Heart right ventricle (tissue), 16 donors: ENCODE measurements at regions not wholly inside any gene's neighbourhood (a gene's known extent, or its start where the extent isn't known, plus 50 kb on each side); places are given as distances from the start of the nearest gene placed in this dataset.

Source experiments
- ATAC-seq, 8 donors: fragments of 200-7000 bp; cut with Tn5 transposase; one replicate each; pipeline ENCODE4 v1.9.1; 2020; ENCODE audit warnings: mild to moderate bottlenecking in 8 of 8, moderate library complexity in 8 of 8, moderate number of reproducible peaks in 1 of 8
- DNase-seq, 2 donors: peaks; one replicate each; pipeline ENCODE4 v3.0.0-alpha.2; 2020
- H3K27ac ChIP-seq, 10 donors: fragments of 200-600 bp; sonication (generic) in 2 of 10; one replicate each; pipeline versions ENCODE4 v1.5.0 to v1.8.0; 2020 to 2022; ENCODE audit warnings: mild to moderate bottlenecking in 3 of 10
- H3K27me3 ChIP-seq, 7 donors: fragments of 200-600 bp; one replicate each; pipeline ENCODE4 v1.8.0; 2021 to 2022; ENCODE audit warnings: mild to moderate bottlenecking in 2 of 7
- H3K36me3 ChIP-seq, 9 donors: fragments of 200-600 bp; sonication (generic) in 1 of 9; one replicate each; pipeline versions ENCODE4 v1.5.0 to v1.8.0; 2020 to 2022; ENCODE audit warnings: mild to moderate bottlenecking in 2 of 9
- H3K4me1 ChIP-seq, 9 donors: fragments of 200-600 bp; sonication (generic) in 1 of 9; one replicate each; pipeline versions ENCODE4 v1.5.0 to v1.8.0; 2020 to 2022; ENCODE audit warnings: mild to moderate bottlenecking in 4 of 9
- H3K4me3 ChIP-seq, 10 donors: fragments of 200-600 bp; sonication (generic) in 2 of 10; one replicate each; pipeline versions ENCODE4 v1.5.0 to v1.8.0; 2020 to 2022; ENCODE audit warnings: mild to moderate bottlenecking in 7 of 10, moderate library complexity in 2 of 10
- H3K9me3 ChIP-seq, 11 donors: fragments of 200-600 bp in 10 of 11; sonication (generic) in 2 of 11; one replicate each; pipeline versions ENCODE4 v1.5.0 to v1.8.0; 2013 to 2022; ENCODE audit warnings: mild to moderate bottlenecking in 2 of 11, control low read depth in 1 of 11, moderate library complexity in 1 of 11
- WGBS, 2 donors: extraction: QIAGEN DNeasy Blood & Tissue Kit; methylation state at CpG; one replicate each; pipeline ENCODE4 v1.1.7; 2013; ENCODE audit warnings: inconsistent platforms in 1 of 2; 5-methylcytosine and 5-hydroxymethylcytosine counted together
- intact Hi-C, 10 donors: fragments of 100-400 bp; cut with DNase I; formaldehyde crosslinking; loops; one replicate each; pipeline versions ENCODE4 v1.11.1 to v1.14.2; 2022
- TF ChIP-seq, protein P1 (sequence below), 9 donors: fragments of 200-600 bp; sonication (generic) in 2 of 9; IDR thresholded peaks; one replicate each; pipeline versions ENCODE4 v1.5.0 to v1.8.0; 2021 to 2022; ENCODE audit warnings: antibody characterized with exemption in 9 of 9, mild to moderate bottlenecking in 5 of 9, moderate library complexity in 1 of 9
- donor health status: Arrhythmogenic right ventricular cardiomyopathy.
- donor health status: ischemic (EF 13 %, LVEDD 7.1; RV severe dilation, severe dysfunction).
- donor health status: healthy with polysubstance abuse.
- donor health status: DM: no; HTN: yes; CAD: no.
- donor health status: DM: no; HTN: no; CAD: no.
- donor health status: ischemic (EF 25% LVEDD 6.9; RV normal size, moderate dysfunction).
- donor health status: ischemic (EF 25% LVEDD 5.7; RV mildly dilated, moderate dysfunction).
- donor health status: healthy.
- donor health status: DM: yes; HTN: yes; CAD: no.
- donor health status: Ischemic cardiomyopathy.
- donor health status: ischemic (EF 35%, LVEDD 5.7; RV mildly dilated, moderate dysfunction).
- donor health status: nonischemic (EF 11% LVEDD 7.7; RV severe dilation, severe dysfunction).
- donor health status: DM: yes; HTN: yes; CAD: no.
- donor health status: PGD.
- donor health status: ischemic (EF 29% LVEDD 5.4; RV normal size, mild dysfunction).
- donor health status: nonischemic (EF 23%, LVEDD 6.1; RV moderate dilation, normal function).

DNA sequence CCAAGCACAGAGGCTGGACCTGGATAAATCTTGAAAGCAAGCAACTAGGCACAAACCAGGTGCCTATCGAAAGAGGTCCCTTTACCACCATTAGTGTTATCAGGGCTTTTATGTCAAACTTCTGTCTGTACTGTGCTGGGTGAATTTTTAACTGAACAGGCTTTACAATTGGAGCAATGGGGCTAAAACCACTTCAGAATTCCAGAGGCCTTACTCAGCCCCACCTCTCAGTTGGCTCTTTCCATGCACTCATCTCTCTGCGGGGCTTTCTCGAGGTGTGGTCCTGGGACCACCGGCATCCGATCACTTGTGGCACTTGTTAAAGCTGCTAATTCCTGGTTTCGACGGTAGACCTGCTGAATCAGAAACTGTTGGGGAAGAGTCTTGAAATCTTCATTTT lies 232.5 kb downstream of the SOX4 start:
- 81 to 85% methylated on average over 7 of the region's 7 CpGs for WGBS, 2 donors
- ATAC-seq, result no peak

DNA sequence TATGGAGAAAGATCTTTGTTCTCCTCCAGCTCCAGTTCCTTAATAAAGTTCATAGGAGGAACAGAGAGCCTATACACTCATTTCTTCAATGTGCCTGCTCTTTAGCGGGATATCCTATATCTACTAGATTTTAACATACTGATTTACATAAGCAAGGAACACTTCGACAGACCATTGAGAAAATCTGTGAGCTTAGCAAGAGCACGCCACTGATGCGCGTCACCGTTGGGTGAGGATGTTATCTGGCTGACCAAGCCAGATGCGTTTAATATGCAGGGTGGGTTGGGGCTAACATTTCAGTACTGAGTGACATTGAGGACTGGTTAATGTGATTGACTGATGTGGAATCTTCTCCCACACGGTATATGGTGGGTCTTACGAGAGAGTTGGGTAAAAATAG lies 233.4 kb downstream of the SOX4 start:
- H3K4me3 ChIP-seq, result no peak overlapping the region

More for the DNA sequence above, 232.5 kb downstream of the SOX4 start:
- Histone ChIP-seq H3K36me3 (no peaks in the 10 kb centered on the region), H3K9me3 (no peaks in the 10 kb centered on the region), H3K4me1 (peaks cover 0 to 5% (median 0%) of the 10 kb centered on the region in 9 donors), H3K27me3 (no peaks in the 10 kb centered on the region), H3K4me3 (no peak overlapping the region), H3K27ac (no peak overlapping the region)
- intact Hi-C loops, result no loop called here
- TF ChIP-seq, protein P1, sequence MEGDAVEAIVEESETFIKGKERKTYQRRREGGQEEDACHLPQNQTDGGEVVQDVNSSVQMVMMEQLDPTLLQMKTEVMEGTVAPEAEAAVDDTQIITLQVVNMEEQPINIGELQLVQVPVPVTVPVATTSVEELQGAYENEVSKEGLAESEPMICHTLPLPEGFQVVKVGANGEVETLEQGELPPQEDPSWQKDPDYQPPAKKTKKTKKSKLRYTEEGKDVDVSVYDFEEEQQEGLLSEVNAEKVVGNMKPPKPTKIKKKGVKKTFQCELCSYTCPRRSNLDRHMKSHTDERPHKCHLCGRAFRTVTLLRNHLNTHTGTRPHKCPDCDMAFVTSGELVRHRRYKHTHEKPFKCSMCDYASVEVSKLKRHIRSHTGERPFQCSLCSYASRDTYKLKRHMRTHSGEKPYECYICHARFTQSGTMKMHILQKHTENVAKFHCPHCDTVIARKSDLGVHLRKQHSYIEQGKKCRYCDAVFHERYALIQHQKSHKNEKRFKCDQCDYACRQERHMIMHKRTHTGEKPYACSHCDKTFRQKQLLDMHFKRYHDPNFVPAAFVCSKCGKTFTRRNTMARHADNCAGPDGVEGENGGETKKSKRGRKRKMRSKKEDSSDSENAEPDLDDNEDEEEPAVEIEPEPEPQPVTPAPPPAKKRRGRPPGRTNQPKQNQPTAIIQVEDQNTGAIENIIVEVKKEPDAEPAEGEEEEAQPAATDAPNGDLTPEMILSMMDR (IDR thresholded peaks at IDR 0.05), result no peak
- DNase-seq, result no peak

DNA sequence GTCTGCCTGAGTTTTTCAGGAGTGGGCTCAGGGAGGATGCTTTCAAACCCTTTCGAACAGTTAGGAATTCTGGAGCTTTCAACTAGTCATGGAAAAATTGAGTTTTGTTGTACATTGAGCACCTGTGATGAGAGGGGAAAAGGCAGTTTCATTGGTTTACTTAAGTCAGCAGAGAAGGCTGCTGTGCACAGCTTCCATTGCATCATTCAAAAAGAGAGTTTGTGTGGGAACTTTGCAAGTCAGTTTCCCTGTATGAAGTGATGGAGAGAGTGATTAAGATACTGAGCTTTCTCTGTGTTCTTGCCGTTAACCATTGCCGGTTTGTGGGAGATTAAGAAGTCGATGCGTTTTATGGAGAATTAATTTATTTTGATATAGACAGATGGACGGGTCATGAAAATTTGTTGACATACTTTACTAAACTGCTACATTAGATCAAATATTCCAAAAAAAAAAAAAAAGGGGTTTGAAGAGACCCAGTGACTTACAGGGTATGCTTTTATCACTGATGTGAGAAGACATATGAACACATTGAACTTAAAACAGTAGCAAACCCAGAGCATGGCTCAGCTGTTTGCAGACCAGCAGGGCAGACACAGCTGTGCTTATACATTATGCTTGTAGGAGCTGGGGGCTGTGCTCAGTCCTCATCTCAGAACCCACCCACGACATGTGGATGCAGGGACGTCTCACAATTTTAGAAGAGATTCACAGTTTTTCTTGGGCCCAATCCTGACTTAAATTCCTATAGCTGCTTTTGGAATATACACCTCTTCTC lies 234.1 kb downstream of the SOX4 start:
- DNase-seq (no peak), ATAC-seq (no peak)
- no peaks in the 10 kb centered on the region for H3K27me3 ChIP-seq
- WGBS, 2 donors, result 74 to 76% methylated on average over 8 of the region's 8 CpGs
- H3K36me3 ChIP-seq, result no peaks in the 10 kb centered on the region
- H3K4me3 ChIP-seq, result no peak overlapping the region
- no peaks in the 10 kb centered on the region for H3K9me3 ChIP-seq
- peaks cover 0 to 9% (median 0%) of the 10 kb centered on the region in 9 donors for H3K4me1 ChIP-seq
- intact Hi-C loops, result no loop called here
- H3K27ac ChIP-seq, result no peak overlapping the region
- TF ChIP-seq, protein P1 (IDR thresholded peaks at IDR 0.05), result no peak

More for the DNA sequence above, 233.4 kb downstream of the SOX4 start:
- peaks cover 0 to 6% (median 0%) of the 10 kb centered on the region in 9 donors for H3K4me1 ChIP-seq
- ATAC-seq, result no peak
- H3K27me3 ChIP-seq, result no peaks in the 10 kb centered on the region
- 96 to 97% methylated on average over 9 of the region's 9 CpGs for WGBS, 2 donors
- intact Hi-C loops, result no loop called here
- no peak overlapping the region for H3K27ac ChIP-seq
- no peaks in the 10 kb centered on the region for H3K36me3 ChIP-seq
- no peaks in the 10 kb centered on the region for H3K9me3 ChIP-seq
- no peak for DNase-seq
- TF ChIP-seq, protein P1 (IDR thresholded peaks at IDR 0.05), result no peak

DNA sequence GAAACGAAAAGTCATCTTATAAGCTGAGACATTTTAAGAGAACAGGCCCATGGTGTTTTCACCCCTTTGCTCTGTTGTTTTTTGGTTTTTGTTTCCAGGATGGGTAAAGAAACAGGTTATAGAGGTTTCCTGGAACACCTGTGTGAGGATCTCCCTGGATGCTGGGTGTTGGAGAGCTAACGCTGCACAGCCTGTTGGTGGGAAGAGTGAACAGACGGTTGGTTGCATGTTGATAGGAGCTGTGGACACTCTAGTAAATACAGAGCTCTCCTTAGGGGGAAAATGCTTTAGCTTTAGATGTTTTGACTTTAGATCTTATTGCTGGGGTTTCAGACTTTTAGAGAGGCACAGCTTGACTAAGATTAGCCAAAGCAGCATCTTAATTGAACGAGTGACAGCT lies 235.2 kb downstream of the SOX4 start:
- TF ChIP-seq, protein P1 (IDR thresholded peaks at IDR 0.05), result no peak
- no peak for ATAC-seq
- Histone ChIP-seq H3K27me3 (no peaks in the 10 kb centered on the region), H3K36me3 (no peaks in the 10 kb centered on the region), H3K9me3 (no peaks in the 10 kb centered on the region), H3K4me3 (no peak overlapping the region), H3K27ac (no peak overlapping the region), H3K4me1 (peaks cover 0 to 9% (median 0%) of the 10 kb centered on the region in 9 donors)
- 92% methylated on average over 4 of the region's 4 CpGs for WGBS, 2 donors
- intact Hi-C loops, result no loop called here
- DNase-seq, result no peak
